GM12874 (cell line): ENCODE measurements at regions not wholly inside any gene's neighbourhood (a gene's known extent, or its start where the extent isn't known, plus 50 kb on each side); places are given as distances from the start of the nearest gene placed in this dataset.

Experiments used
- CTCF ChIP-seq: IDR thresholded peaks from 2 replicates; pipeline ENCODE4 v1.5.1; 2011; ENCODE audit warnings: low read depth, mild to moderate bottlenecking, control low read depth, low read length, moderate library complexity; ENCODE audit not compliant: insufficient read depth

- TF ChIP-seq CTCF, result no peak
Measured at GRCh38 chr2:234627308-234627707, 130.4 kb upstream of the ARL4C start.

GRCh38 chr2:234626566-234627130 lies 129.8 kb upstream of the ARL4C start:
- no peak for TF ChIP-seq CTCF

GRCh38 chr2:234625626-234626250 lies 128.9 kb upstream of the ARL4C start:
- TF ChIP-seq CTCF, result no peak

- no peak for TF ChIP-seq CTCF
Measured at GRCh38 chr2:234623521-234623991, 126.7 kb upstream of the ARL4C start.

GRCh38 chr2:234621120-234621519 lies 124.2 kb upstream of the ARL4C start:
- TF ChIP-seq CTCF, result no peak

GRCh38 chr2:234620018-234620417 lies 123.1 kb upstream of the ARL4C start:
- no peak for TF ChIP-seq CTCF

- no peak for TF ChIP-seq CTCF
Measured at GRCh38 chr2:234615643-234616356, 118.9 kb upstream of the ARL4C start.
